ENCODE measurements at regions not wholly inside any gene's neighbourhood (a gene's known extent, or its start where the extent isn't known, plus 50 kb on each side); places are given as distances from the start of the nearest gene placed in this dataset.

DNA sequence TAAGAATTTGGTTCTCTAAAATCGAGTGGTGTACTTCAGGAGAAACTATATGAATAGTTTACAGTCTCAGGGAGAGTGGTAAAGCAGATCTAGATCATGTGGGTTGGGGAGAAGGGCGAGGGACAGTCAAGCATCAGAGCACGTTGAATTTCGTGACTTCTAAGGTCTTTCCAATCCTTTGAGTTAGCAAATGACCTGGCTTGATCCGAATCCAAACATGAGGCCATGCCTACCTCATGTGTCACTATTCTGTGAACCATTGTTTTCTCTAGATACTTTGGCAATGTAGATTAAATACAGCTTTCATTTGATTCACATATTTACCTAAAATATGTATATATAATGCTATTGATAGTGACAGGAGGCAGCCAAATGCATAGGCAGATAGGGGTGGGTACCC, 674.9 kb downstream of the NYAP2 start:
- DNase-seq: no peak

DNA sequence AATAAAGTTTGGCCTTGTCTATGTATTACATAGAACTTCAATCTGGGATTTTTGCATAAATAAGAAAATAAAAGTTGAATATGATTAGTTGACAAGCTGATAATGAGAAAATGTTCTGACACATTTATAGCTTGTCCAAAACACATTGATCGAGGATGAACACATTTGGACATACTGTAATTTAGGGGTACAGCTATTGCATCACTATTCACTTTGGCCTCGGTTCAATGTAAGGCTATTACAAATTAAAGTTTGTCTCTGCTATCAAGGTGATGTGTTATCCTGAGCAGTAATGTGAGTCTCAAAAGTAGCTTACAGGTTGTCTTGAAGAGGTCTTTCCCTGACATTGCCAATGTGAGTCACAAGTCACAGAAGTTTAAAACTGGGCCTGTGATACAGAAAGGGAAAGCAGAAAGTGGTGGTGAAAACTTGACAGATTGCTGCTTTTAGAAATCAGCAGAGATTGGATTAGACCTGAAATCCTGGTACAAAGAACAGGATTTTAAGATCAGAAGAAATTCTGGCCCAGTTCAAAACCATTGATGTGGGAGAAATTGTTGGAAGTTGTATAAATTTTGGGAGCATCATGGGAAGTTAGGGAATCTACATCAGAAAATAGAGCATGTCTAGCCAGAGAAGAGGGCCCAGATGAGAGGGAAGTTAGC, 674.1 kb downstream of the NYAP2 start:
- no peak for DNase-seq

DNA sequence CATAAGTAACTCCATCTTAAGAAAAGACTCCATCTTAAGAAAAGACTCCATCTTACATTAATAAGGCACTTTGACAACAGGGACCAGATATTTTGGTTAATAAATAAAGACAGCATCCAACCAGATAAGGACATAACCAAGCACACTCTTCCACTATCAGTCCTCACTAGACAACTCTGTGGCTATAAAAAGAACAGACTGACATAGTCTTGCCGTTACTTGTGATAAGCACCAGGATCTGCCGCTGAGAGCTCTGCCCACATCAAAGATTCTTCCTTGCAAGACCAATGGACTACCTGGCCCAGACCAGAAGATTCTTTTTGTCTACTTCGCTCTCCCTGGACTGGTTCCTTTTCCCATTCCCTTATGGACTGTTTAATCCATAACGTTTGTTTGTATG, 667.4 kb downstream of the NYAP2 start:
- no peak for DNase-seq

DNA sequence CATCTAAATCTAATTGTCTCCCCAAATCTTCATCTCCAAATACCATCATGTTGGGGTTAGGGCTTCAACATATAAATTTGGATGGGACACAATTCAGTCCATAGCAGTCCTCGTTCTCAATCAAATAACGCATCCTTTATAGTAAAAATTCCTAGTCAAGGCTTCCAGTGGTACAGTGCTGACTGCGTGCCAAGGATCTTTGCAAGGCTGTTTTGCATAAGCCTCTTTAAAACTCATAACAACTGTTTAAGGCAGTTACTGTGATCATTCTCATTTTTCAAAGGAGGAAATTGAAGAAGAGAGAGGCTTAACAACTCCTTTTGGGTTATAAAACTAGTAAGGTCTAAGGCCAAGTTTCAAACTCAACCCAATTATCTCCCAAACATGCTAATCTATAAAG, 666.9 kb downstream of the NYAP2 start:
- no peak for DNase-seq

DNA sequence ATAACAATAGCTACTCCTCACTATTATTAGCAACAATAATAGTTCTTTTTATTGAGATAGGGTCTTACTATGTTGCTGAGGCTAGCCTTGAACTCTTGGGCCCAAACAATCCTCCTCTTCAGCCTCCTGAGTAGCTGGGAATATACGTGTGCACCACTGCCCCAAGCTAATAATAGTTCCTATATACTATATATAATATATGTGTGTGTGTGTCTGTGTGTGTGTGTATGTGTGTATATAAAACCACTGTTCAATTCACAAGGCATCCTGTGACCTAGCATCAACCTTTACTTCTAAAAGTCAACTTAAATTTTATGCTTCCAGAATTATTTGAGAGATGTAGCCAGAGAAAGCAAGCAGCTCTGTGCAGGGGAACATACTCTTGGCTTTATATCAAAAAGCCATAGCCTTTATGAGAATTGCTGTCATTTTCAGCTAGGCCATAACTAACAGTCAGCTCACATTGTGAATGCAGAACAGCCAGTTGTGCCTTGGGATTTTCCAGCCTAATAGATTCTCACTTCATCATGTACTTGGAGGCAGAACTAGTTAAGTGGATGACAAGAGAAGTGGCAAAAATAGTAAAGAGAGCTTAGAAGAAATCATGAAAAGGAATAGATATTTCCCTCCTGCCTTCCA, 665.5 kb downstream of the NYAP2 start:
- no peak for DNase-seq

DNA sequence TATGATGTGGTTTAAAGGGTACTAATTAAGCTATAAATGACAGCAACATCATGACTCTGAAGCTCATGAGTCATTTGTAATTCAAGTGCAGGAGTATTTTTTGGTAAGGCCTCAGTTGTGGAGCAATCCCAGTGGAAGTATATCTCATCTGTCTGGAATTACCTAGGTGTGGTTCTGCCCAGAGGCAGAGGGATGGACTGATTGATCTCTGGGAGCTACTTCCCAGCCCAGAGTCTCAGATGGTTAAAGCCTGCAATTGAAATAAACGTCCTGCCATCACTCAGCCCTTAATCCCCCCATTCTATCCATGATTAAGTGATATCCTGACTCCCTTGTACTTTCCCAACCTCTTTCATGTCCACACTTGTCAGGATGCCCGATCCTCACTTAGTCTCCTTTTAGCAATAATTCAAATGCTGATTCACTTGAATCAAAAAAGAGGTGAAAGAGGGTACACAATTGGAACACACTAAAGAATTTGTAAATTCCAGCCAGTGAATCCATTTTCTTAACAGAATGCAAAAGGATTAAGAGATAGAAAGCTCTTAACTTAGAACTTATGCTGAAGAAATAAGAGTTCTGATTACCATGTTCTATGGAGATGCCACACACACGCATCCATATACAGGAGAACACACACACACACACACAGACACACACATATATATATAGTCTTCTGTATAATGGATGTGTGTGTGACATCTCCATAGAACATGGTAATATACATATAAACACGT, 664.4 kb downstream of the NYAP2 start:
- DNase-seq: no peak

DNA sequence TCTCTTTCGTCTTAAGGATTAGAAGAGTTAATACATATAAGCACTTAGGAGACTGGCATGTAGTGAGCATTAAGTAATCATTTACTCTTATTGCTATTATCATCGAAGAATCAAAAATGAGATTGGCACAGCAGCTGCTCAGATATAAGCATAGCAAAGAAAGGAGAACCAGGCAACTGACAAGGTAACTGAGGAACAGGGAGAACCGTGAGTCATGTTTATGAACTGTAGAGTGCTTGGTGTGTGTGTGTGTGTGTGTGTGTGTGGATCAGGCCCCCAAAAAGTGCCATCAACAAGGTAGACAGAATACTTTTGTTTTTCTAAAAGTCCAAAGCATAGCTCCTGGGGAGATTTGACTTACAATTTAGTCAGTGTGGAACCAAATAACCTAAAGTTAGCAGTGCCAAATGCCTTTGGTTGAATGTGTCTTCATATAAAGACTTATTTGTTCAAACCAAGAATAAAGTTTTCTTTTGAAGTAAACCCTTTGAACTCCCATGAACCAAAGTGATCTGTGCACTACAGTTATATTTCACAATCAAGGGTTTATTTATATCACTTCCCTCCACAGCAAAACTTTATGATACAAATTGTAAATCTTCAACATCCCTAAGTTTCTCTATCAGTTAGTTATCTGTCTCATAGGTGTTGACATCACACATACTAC, 660.6 kb downstream of the NYAP2 start:
- no peak for DNase-seq

DNA sequence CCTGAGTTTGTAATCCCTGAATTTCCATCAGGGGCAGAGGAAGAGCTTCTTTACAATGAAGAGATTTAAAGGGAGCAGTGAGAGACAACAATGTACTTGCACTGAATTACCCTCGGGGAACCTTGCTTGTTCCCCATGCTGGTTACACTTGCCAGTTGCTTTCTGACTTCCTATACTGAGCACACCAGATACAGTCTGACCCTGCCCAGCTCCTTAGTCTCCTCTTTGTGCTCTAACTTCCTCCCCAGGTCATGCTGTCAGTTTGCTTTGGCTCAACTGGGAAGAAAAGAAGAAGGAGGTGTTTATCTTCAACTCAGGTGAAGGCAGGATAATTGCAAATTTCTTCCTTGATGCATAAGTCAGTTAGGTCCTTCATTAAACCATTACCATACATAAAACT, 658.4 kb downstream of the NYAP2 start:
- DNase-seq: no peak

DNA sequence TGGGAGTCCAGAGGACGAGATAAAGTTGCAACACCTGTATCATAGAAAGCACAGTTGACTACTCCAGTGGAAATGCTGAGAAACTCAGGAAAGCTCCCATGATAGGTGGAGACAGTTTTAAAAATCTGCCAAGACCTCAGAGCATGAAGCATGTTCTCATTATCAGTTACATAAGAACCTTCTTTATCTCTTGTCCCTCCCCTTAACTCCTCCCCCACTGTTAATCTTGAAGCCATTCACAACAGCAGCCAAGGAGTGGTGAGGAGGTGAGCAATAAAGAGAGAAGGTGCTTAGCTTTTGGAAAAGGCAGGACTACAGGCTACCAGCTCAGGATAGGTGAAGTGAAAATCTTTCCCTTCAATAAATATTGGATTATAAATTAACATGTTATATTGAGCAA, 657.9 kb downstream of the NYAP2 start:
- no peak for DNase-seq

DNA sequence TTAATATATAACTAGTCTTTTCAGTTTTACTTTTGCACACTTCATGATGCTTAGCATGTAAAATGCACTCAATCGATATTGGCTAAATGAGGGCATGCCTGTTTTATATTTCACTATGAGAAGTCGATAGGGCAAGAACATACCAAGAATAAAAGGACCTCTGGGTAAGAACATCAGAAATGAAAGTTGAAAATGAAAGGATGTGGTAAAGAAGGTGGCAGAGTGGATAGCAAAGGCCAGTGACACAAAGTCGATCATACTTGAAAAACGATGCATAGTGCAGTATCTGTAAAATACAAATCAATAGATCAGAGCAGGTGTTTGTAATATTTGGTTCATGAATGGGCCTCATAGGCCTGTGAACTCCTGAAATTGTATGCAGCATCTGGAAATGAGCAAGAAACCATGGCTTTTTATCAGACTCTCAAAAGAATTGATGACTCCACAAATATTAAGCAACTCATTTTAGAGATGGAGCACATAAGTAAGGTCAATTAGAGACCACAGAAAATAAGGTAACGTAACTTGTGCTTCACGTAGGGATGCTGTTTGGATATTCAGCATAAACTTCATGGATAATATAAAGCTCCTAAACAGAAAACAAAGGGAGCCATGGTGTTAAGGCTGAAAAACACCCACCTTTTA, 653.4 kb downstream of the NYAP2 start:
- no peak for DNase-seq

DNA sequence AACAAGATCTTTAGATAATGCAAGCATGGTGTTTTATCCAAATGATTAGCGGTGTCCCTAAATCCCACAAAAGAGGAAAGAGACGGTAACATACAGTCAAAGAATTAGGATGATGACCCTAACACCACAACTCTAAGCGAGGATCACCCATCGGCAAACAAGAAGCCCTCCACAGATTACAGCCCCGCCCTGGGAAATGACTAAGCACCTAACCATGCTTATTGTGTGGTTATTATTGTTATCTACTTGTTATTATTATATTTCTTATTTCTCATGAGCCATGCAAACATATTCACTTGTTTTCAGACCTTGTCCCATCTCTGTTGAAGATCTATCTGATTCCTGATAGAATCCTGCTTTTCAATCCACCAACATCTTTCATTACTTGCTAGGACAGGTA, 651.3 kb downstream of the NYAP2 start:
- DNase-seq: no peak

DNA sequence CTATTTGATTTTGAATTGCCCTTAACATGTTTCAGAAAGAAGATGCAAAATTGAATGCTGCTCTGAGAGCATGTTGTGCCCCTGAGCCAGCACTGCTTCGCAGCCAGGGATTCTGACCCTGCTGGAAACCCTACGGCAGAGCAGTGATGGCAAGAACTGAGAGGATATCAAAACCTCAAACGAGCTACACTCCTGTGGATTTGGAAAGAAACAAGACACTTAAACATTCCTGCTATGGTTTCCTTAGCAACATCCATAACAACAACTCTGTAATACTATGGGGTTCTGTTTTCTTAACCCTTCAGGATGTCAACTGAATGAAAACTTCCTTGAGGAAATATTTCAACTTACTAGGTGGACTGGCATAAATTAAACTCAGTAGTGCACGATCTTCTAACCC, 649.1 kb downstream of the NYAP2 start:
- no peak for DNase-seq

DNA sequence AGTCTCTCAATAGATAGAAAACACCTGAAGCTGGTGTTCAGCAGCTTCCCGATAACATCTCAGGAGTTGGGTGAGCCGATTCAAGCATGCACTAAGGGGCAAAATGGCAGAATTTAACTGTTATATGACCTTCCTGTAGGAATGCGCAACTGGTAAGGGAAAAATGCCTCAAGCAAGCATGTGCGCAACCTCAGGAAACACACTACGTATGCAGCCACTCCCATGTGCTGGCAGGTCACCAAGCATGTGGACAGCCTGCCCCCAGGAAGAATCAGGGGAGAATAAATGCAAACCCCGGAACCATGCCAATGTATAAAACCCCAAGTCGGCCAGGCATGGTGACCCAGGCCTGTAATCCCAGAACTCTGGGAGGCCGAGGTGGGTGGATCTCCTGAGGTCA, 645.6 kb downstream of the NYAP2 start:
- DNase-seq: no peak

DNA sequence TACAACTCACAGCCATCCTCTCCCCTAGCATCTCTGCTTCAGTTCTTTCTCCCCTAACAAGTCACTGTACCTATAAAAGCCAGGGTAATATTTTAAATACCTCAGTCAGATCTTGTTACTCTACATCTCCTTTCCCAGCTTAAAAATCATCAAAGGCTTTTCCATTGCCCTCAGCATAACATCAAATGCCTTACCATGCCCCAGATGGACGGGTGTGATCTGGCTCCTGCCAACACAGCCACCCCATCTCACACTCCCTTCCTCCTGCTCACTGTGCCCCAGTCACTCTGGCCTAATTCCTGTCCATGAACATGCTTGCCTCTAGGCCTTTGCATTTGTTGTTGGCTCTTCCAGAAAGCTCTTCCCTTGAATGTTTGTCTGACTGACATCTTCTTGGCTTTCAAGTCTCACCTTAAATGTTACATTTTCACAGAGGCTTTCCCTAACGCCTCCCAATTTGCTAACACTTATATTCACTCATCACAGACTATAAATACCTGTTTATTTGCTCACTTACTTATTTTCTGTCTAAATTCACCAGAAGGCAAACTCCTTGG, 640.9 kb downstream of the NYAP2 start:
- DNase-seq: no peak

DNA sequence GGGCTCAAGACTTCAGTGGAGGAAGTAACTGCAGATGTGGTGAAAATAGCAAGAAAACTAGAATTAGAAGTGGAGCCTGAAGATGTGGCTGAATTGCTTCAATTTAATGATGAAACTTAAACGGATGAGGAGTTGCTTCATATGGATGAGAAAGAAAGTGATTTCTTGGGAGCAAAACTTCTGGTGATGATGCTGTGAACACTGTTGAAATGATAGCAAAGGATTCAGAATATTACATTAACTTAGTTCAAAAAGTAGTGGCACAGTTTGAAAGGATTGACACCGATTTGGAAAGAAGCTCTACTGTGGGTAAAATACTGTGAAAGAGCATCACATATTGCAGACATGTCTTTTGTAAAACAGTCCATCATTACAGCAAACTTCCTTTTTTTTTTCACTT, 638.0 kb downstream of the NYAP2 start:
- DNase-seq: no peak

DNA sequence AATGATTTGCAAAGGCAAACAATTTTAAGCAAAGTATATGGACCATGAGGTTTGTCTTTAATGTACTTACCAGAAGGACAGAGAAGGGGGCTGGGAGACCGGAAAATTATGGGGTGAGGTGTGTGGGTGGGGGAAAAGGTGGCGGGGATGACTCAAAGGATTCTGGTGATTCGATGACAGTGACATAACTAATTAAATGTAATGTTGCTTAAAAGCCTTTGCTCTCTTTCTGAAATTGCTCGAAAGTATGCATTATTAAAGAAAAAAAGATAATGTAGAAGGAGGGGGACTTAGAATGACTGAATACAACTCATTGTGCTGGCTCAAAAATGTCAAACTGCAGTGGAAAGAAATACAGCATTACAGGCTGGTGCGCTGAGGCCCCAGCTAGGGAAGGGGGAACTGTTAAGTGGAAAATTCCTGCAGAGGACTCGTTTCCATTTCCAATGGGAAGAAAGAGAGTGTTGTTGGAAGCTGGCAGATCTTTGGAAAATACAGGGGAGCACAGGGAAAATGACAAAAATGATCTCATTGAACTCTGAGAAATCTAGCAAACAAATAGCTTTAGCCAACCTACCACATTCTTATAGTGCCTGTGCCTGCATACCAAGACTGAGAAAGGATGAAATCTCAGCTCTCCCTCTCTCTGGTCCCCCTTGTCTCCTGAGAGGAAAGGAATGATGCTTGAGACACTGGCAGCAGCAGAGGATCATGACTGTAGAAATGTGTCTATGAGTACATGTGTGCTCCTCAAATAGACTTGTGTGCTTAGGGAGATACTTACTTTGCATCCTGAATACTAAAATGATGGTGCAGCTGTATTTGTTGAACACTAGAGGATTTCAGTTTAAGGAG, 632.4 kb downstream of the NYAP2 start:
- DNase-seq: peak in 2 of 14 donors; percentile 11 to 34

DNA sequence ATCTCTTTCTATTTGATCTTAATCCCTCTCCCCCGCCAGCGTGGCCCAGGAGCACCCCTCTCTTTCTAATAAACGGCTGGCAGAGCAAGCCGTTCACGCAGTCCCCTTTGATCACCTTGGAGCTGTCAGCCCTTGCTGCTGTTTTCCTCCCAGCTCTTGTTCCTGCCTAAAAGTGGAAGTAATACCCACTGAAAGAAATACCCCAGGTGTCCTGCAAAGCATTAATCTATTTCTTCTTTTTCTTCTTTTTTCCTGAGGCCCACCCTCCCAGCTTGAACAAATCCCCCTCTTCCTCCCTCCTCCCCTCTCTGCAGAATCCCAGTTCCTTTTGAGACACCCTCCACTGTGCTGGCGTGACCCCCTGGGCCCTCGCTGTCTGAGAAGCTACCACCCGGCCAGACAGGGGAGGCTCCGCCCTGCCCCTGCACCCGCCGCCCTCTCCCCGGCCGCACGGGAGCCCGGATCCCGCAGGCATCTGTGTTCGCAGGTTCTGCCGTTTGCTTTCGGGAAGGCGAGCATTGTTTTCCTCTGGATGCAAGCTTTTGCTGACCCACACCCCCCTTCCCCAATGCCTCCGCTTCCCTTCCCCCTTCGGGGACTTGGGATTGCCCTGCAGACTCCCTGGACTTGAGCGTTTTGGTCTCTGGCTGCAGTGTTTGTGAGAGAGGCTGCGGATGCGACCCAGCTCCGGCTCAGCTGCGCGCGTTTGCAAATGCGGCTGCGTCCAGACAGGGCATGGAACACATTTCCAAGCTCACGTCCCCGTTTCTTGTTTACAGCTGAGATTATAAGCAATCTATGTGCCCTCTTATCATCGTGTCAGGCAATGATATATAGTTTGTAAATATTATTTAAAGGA, 631.5 kb downstream of the NYAP2 start:
- DNase-seq: peak in 13 of 14 donors; percentile 11 to 80 (median 41)

DNA sequence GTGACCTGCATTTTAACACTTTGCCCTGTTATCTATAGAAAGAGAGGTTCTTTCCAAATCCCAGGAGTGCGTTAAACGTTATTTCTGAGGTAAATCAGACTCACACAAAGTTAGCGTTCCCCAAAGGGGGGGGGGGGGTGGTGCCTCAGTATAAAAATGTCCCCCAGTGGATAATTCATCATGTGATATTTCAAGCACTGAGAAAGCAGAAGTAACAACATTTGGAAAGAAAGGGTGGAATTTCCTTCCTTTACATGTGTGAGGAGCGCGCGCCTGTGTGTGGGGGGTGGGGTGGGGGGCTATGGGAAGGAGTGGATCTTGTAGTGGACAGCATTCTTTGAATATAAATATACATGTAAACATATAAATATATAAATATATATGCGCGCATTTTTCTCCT, 630.9 kb downstream of the NYAP2 start:
- peak in 1 of 14 donors; percentile 10 for DNase-seq

DNA sequence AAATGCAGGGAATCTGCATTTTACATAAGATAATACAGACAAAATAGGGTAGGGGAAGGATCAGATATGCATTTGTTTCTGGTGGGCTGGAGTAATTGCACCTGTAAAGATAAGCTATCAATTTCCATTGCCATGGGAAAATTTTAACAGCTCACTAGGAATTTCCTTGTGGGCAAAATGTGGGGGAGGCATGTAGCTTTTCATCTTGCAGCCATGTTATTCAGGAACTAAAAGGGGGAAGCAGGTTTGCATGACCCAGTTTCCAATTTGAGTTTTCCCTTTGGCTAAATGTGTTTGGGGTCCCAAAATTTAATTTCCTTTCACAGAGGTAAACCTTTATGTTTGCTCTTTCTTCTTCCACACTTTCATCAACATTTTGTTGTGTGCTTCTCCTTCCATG, 624.4 kb downstream of the NYAP2 start:
- no peak for DNase-seq

DNA sequence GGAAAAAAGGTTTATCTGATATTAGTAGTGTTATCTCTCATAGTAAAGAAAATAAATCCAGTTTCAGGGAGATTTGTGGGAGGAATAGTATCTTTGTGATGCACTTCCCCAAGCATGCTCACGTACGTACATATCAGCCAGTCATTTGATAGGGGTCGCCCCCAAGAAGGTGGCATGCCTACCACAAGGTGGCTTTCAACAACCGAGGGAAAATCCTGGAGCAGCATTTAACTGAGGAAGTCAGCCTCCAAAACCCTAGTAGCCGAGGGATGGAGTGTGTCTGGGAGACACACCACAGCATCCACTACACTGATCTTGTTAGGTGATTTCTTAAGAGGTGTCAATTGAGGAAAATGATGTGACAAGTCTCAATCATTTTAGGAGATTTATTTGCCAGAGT, 623.9 kb downstream of the NYAP2 start:
- DNase-seq: no peak

DNA sequence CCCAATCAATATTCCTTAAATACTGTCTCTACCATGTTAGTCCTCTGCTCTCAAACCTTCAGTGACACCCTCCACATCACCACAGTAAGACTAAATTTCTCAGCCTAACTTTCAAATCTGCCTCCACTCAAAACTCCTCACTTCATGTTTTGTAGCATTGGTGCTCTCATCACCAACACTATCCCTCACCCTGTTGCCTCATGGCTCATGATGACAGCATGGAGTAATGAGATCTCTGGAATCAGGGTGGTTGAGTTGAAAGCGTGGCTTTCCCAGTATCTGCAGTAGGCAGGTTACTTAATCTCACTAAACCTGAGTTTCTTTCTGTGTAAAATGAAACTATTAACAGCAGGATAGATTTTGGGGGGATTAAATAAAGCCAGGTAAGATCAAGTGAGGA, 621.4 kb downstream of the NYAP2 start:
- no peak for DNase-seq

Data from C1 segment of cervical spinal cord (tissue), 14 donors.